ENCODE measurements at regions not wholly inside any gene's neighbourhood (a gene's known extent, or its start where the extent isn't known, plus 50 kb on each side); places are given as distances from the start of the nearest gene placed in this dataset.
A peak's percentile ranks its signal among the peaks of the same experiment; 100 is the strongest.

DNA sequence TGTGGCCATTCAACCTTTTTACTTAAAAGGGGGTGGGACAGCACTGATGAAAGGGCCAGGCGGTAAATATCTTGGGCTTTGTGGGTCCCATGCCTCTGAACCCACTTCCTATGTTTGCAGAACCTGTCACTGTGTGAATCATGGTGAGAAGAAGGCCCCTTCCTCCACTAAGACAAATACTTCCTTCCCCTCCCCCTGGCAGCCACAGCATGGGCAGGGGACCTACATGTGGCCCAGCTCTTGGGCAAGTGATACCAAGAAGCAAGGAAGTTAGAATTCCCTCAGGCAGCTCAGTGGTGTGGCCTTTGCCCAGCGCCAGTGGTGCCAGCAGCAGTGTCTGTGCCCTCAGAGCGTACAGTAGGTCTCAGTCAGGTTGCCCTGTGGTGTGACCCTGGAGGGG, 168.6 kb downstream of the TRIM33 start:
- DNase-seq (ENCODE audit: low read depth in 2 of 2): no peak

DNA sequence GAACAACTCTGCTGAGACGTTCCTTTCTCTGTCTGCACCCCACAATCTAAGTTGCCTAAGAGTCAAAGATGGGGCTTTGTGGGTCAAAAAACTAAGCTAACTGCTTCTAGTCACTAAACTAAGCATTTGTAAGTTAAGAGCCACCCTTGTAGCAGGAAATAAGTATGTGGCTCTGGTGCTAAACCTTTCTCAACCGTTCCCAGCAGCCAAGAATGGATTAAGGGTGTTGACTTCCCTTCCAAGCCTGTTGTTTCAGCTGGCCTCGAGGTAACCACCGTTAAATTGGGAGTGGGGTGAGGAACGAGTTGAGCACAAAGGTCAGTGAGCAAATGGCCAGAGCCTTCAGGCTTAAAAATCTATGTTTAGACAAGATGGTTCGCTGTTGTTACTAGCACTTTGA, 169.1 kb downstream of the TRIM33 start:
- no peak for DNase-seq (ENCODE audit: low read depth in 2 of 2)

DNA sequence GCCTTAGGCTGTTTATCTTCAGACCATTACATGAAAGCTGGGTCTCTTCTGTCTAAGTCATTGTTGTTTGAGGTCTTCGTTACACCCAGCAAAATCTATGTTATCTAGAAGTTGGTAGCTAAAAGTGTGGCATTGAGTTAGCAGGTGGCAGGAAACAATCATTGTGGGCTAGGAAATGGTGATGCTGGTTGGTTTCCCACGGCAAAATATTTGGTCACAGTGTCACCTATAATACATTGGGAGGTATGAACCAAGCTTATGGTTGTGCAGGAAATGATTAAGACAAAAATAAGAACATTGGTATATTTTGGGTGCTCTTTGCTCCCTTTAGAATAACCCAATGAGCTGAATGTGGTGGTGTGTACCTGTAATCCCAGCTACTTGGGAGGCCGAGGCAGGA, 169.7 kb downstream of the TRIM33 start:
- no peak for DNase-seq (ENCODE audit: low read depth in 2 of 2)

DNA sequence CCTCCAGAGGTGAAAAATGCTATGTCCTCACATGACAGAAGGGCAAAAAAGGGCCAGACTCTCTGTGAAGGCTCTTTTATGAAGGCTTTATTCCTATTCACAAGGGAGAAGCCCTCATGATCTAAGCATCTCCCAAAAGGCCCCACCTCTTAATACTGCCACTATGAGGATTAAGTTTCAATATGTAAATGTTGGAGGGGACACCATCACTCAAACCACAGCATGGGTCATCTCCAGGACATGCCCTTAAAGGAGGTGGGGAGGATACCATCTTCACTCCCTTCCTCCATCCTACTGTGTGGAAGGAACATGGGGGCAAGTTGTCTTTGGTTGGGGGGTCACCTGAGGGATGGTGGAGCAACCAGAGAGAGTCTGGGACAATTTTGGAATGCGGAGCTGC, 170.1 kb downstream of the TRIM33 start:
- DNase-seq (ENCODE audit: low read depth in 2 of 2): no peak

DNA sequence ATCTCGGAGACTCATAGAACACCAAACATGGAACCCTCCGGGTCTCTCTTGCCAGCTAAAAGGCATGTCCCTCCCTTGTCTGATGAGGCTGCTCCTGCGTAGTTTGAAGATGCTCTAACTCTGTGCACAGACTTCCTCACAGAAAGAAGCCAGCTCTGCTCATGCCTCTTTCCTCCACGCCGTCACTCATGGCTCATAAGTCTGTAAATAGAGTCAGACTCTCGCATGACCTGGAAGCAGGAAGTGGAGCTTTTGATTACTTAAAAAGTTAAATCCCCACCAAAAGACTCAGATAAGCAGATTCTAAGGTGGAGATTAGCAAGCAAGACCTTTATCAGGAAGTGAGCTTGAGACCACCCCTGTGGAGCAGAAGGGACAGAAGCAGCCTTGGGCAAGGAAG, 171.6 kb downstream of the TRIM33 start:
- DNase-seq (ENCODE audit: low read depth in 2 of 2): no peak

DNA sequence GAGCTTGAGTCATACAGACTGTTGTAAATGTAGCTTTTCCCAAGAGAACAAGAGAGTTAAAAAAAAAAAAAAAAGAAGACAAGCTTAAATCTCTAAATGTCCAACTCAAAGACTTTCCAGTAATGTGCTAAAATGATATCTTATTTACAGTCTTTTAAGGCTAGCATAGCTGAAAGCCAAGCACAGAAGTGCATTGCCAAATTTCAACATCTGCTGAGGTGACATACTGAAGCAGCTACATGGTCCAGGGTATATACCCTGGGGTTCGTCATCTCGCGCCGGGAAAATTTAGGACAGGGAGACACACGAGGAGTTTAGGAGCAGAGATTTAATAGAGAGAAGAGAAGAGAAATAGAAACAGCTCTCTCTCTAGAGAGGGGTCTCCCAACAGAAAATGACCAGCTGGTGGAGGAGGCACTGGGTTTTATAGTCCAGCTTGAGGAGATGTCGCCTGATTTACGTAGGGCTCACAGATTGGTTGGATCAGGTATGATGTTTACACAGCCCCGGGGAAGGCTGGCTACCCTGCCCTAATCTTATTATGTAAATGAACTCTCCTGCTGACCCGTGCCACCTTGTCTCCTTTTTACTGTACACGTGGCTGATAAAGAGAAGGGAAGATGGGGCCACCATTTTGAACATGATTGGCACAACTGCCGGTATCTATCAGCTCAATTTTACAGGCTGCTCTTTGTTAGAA, 172.7 kb downstream of the TRIM33 start:
- no peak for DNase-seq (ENCODE audit: low read depth in 2 of 2)

DNA sequence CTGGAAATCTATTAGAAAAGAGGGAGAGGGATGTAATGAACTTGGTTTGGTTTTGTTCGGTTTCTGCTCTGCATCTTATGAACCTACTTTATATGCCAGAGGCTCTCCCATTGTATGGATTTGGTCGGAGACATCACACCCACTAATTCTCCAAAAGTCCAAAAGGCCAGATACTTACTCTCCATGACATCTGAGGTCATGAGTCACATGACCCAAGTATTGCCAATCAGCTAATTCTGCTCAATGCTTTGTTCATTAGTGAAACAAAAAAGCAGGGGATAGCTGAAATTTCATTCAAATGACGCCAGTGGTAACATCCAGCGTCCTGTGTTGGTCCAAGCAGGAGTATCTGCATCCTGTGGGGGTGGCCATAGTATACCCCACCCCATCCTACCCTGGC, 173.6 kb downstream of the TRIM33 start:
- no peak for DNase-seq (ENCODE audit: low read depth in 2 of 2)

DNA sequence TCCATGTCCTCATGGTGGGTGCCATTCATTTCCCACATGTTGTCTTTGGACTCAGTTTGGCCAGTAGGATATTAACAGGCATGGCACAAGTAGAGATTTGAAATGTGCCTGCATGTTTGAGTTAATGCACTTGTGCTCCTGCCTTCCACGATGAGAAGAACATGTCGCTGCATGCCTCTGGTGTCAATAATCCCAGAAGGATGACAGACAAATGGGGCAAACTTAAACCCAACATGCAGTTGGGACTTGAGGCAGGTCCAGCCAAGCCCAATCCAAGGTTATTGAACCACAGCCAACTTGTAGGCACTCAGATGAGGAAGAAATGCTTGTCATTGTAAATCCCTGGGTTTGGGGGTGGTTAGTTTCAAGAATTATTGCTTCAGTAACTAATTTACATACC, 174.6 kb downstream of the TRIM33 start:
- DNase-seq (ENCODE audit: low read depth in 2 of 2): no peak

DNA sequence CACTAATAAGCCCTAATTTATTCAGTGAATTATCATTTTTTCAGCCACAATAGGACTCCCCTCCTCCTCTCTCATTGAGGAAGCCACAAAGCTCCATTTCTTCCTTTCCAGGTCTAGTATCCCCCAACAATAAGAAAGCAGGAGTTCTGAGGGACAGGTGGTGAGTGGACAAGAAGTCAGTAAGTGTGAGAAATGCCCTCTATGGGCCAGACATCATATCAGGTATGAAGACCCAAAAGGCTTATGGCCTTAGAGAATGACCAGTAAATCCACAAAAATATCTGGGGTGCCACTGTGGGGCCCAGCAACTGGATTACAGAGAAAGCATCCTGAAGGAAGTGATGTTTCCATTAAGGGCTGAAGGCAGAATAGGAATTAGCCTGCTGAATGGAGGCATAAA, 175.7 kb downstream of the TRIM33 start:
- no peak for DNase-seq (ENCODE audit: low read depth in 2 of 2)

DNA sequence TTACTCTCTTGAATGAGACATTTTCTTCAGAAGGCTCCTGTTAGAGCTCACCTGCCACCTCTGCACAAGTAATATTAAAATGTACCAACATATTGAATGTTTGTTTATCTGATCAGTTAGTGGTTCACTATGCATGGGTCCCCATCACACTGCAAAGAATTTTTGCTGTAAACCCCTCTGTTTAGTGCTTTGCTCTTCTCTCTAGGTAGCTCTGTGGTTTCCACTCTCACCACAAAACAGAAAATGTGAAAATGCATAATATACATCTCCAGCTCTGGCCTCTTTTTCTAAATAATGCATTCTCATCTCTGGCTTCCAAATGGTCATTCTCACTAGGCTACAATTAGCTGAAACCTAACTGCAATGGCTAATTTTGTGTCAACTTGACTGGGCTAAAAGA, 176.7 kb downstream of the TRIM33 start:
- DNase-seq (ENCODE audit: low read depth in 2 of 2): no peak

DNA sequence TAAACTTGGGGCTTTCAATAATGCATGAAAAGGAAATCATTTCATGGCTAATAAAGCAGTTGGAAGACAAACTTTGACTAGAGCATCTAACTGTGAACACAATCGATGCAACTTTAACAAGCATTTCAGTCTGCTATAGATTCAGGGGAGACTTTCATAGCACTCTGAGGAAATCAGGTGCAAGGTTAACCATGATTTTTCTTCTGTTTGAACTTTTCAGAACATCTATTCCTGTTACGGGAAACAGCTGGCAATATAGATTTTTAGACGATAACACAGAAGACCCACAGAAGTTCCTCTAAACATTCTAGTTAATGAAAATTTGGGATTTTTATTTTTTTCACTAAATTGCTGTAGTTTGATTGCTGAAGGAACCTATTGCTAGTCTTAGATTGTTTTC, 177.3 kb downstream of the TRIM33 start:
- no peak for DNase-seq (ENCODE audit: low read depth in 2 of 2)

DNA sequence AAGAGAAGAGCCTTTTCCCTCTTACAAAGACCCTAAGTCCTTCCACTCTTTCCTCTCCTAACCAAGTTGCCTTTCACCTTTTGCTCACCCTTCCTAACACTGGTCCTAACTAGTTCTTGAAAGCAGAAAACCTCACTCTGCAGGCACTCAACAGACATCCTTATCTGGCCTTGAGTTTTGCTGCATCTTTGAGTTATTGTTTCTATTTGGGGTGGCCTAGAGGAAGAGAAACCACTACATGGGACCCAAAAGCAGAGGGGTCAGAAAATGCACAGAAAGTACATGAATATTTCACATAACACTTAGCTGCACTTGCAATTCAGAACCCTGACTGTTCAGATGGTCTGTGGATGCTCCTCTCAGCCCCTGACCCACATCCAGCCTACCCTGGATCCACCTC, 178.3 kb upstream of the SYT6 start:
- no peak for DNase-seq (ENCODE audit: low read depth in 2 of 2)

DNA sequence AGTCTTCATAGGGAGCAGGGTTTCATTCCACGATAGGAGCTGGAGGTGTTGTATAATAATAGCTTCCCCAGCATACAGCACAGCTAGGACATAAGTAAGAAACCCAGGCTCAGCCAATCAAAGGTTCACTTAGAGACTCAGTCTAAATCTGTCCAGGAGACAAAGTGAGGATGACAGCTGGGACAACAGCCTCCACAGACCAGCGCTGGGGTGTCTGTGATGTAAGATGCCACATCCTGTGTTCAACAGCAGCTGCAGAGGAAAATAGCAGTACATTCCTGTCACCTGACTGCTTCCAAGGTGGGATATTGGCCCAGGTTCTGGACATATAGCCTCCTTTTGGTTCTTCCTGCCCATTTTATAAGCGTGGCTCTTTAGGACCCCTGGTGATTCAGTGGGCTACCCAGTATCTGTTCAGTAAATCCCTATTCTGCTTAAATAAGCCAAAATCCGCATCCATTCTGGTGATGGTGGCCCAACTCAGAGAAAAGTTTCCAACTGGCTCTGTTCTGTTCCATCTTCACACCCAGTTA, 176.8 kb upstream of the SYT6 start:
- no peak for DNase-seq (ENCODE audit: low read depth in 2 of 2)

DNA sequence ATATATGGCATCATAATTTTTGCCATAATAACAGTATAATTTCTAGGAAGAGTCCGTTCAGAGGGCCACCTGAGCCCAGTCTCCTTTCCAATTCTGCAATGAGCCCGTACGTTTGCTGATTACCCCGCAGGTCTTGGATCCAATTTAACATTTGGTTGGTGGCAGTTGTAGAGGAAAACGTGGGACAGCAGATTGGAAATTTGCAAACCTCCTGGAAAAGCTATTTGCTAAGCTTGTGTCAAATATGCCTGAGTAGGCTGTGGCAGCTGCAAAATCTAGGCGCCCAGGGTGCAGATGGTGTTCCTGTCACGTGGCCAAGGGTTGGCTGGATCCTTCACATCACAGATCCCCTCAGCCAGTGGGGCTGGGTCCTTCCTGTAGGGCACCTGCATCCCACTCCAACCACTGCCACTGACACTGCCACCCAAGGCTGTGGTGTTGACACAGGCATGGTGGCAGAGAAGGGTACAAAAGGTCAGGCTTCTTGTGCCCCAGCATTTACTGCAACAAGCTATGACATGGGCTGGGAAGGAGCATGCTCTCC, 174.8 kb upstream of the SYT6 start:
- DNase-seq (ENCODE audit: low read depth in 2 of 2): no peak

DNA sequence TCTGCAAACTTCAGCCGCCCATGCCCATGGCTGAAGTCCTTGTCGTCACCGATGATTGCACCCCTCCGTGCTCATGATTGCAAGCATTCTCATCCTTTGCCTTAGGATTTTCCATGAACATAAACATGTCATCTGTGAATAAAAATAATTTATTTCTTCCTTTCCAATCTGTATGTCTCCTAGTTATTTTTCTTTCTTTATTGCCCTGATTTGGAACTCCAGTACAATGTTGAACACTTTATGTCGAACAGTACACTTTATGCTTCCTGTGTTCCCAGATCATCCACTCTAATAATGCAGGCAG, 170.9 kb upstream of the SYT6 start:
- peak; percentile 49 to 52 for DNase-seq (ENCODE audit: low read depth in 2 of 2)

DNA sequence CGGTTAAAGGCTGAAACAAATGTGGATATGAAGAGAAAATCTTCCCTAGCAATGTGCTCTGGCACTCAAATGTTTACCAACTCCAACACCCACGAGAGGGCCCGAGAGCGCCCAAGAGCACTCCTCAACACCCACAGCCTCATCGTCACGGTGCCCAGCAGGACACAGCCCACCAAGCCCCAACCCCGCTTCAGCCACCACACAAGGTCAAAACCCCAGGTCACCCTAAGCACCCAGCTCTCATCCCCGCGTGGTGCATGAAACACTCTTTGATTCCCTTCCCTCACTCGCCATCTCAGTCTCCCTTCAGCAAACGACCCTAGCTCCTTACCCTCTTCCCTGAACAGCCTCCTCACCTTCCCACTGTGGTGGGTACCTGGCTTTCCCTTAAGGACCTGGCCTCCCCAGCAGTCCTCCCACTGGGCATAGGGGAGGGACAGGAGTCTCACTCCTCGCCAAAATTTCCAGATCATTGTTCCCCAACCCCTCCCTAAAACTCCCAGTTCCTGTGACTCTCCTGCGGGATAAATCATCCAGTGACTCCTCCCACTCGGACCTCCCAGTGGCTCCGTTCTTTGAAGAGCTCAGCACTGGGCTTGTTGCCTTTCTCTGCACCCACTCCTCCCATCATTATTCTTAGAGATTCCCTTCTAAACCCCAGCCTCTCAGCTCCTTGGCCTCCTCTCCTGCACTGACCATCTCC, 170.4 kb upstream of the SYT6 start:
- no peak for DNase-seq (ENCODE audit: low read depth in 2 of 2)

DNA sequence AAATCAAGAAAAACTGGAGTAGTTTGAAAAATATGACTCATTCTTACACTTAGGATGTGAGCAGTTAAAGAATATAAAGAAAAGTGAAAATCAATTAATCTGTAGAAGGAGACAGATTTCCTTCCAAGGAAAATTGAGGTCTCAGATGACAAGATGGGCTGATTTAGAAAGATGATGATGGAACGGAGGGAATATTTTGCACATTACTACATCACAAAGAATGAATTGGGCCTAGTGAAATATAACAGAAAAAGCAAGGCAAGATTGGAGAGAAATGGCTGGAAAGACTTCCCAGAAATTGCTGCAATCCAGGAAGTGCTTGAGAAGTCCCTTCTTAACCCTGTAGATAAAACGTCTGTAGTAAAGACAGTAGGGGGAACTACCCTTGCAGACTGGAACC, 169.1 kb upstream of the SYT6 start:
- DNase-seq (ENCODE audit: low read depth in 2 of 2): peak; percentile 51 to 60

DNA sequence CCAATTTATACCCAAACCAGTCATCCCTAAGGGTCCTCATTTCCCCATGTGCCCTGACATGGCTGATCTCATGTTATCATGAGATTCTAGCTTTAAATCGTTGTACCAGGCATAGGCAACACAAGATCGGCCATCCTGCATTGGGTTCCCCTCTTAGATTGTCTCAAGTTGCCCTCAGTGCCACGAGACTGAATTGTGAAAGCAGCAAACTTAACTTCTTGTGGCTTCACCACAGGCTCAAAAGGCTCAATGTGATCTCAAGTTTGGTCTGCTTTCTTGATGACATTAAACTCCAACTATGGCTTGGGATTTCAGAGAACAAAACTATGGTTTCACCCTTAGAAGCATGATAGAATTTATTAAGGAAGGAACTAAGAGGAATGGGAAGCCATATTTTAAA, 168.5 kb upstream of the SYT6 start:
- DNase-seq (ENCODE audit: low read depth in 2 of 2): no peak

DNA sequence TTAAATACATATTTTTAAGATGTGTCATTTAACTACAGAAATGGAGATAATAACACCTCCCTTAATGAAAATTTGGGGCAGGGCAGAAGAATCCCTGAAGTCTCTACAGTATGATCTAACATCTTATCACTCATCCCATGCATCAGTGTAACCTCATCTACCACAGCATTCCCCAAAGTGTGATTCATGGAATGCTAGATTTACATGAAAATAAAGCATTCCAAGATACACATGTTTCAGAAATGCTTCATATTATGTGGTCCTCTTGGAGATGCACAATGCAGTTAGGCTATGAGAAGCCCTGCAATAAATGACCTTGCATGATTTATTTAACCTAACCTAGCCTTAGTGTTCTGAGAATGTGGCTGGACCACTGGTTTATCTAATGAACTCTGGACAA, 166.9 kb upstream of the SYT6 start:
- peak; percentile 86 to 89 for DNase-seq (ENCODE audit: low read depth in 2 of 2)

DNA sequence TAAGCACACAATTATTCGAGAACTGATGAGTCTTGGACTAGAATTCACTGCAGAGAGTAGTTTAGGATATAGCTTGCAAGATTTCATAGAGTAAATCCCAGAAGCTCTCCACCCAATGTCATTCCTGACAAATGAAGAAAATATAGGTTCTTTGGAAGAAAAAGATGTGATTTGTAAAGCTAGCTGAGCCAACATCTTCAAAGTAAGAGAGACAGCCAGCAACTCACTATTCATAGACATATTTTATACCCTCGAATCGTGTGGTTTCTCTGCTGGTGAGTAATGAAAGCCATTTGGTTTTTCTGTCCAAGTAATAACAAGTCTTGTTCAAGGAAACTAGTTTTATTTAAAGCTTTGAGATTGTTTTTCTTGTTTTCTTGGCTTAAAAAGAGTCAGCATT, 165.7 kb upstream of the SYT6 start:
- peak; percentile 65 to 70 for DNase-seq (ENCODE audit: low read depth in 2 of 2)

DNA sequence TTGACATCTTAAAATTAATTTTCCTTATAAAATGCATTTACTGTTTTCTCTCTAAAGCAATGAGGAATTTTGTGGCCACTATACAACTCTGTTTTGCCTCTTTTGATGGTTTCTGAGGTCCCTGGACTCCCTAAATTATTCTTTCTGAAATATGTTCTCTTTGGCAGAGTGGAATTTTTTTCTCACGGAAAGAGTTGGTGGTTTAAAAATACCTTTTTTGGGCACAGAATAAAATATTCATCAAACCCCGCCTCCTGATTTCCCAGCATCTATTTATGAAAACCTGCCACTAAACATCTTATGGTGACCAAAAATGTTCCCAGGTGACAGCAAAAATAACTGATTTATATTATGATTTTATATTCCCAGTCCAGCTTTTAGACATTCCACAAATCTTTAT, 165.3 kb upstream of the SYT6 start:
- DNase-seq (ENCODE audit: low read depth in 2 of 2): no peak

DNA sequence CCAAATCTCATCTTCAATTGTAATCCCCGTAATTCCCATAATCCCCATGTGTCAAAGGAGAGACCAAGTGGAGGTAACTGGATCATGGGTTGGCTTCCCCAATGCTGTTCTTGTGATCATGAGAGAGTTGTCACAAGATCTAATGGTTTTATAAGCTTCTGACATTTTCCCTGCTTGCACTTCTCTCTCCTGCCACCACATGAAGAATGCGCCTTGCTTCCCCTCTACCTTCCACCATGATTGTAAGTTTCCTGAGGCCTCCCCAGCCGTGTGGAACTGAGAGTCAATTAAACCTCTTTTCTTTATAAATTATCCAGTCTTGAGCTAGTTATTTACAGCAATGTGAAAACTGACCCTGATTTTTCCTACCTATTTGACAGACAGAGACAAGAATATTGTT, 162.5 kb upstream of the SYT6 start:
- DNase-seq (ENCODE audit: low read depth in 2 of 2): no peak

DNA sequence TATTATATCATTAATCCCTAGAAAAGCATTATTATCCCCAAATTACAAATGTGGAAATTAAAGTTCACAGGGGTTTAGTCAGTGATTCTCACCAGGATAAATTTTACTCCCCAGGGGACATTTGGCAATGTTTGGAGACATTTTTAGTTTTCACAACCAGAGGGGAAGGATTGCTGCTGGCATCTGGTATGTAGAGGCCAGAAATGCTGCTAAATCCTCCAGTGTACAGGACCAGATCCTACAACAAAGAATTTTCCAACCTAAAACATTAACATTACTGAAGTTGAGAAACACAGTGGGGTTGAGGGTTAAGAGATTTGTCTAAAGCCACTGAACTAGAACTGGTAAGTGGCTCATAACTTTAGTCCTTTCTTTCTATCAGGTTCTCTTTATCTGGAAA, 162.0 kb upstream of the SYT6 start:
- no peak for DNase-seq (ENCODE audit: low read depth in 2 of 2)

DNA sequence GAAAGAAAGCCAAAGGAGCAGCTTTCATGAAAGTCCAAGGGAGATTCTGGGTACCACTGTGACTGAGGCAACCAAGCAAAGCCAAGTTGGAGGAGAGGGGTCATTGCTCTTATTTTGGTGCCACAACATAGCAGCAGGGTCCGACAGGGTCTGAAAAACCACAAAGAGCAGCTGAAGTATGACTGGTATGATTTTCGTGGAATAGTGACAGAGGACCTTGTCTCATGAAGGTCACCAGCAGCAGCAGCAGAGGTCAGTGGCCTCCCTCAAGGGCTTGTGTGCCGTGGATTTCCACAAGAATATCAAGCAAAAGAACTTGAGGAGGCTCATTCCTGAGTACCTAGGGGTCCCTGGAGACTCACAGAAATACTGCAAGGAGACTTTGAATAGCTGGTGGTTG, 160.9 kb upstream of the SYT6 start:
- DNase-seq (ENCODE audit: low read depth in 2 of 2): no peak

Measured in fibroblast of skin of left quadriceps (primary cell).